H1 (cell line): ENCODE measurements at regions not wholly inside any gene's neighbourhood (a gene's known extent, or its start where the extent isn't known, plus 50 kb on each side); places are given as distances from the start of the nearest gene placed in this dataset.

Experiments used
- ATF2 ChIP-seq: IDR thresholded peaks from 2 replicates; pipeline ENCODE4 v1.6.1; 2012; ENCODE audit warnings: low read length, inconsistent platforms
- BACH1 ChIP-seq: IDR thresholded peaks from 2 replicates; pipeline ENCODE4 v1.6.1; 2012; ENCODE audit warnings: low read length, improper control_type of control experiment
- EP300 ChIP-seq, 2 experiments: IDR thresholded peaks; 1 replicate in 1 of 2; 2 replicates in 1 of 2; pipeline ENCODE4 v1.6.1; 2011 to 2012; ENCODE audit warnings: low read depth in 2 of 2, low read length in 2 of 2, mild to moderate bottlenecking in 2 of 2, borderline replicate concordance in 1 of 2, inconsistent platforms in 1 of 2, moderate library complexity in 1 of 2
- POLR2AphosphoS5 ChIP-seq: IDR thresholded peaks from 2 replicates; pipeline ENCODE4 v1.6.1; 2011; ENCODE audit warnings: low read depth, low read length

- TF ChIP-seq ATF2 (no peak), BACH1 (no peak), POLR2AphosphoS5 (no peak), EP300 (IDR thresholded peaks at IDR 0.05; ENCODE audit: borderline replicate concordance in 1 of 2, low read depth in 2 of 2, low read length in 2 of 2) (no peak)
- TF ChIP-seq, all 59 proteins: peak for 0
These were observed 136.3 kb downstream of the ACTBL2 start (continued) for GRCh38 chr5:57346328-57346727.
